ENCODE measurements at regions not wholly inside any gene's neighbourhood (a gene's known extent, or its start where the extent isn't known, plus 50 kb on each side); places are given as distances from the start of the nearest gene placed in this dataset.

GRCh38 chr19:28247243-28247642, 965.7 kb downstream of the UQCRFS1 start:
- no peak for DNase-seq

GRCh38 chr19:28245937-28246336, 967.0 kb downstream of the UQCRFS1 start:
- DNase-seq: no peak

GRCh38 chr19:28244966-28245365, 968.0 kb downstream of the UQCRFS1 start:
- DNase-seq: no peak

- DNase-seq: peak in 1 of 2 donors; percentile 35
Measured at GRCh38 chr19:28242317-28242927, 970.5 kb downstream of the UQCRFS1 start.

- DNase-seq: no peak
Measured at GRCh38 chr19:28239270-28239669, 973.7 kb downstream of the UQCRFS1 start.

GRCh38 chr19:28238270-28238820, 974.6 kb downstream of the UQCRFS1 start:
- no peak for DNase-seq

GRCh38 chr19:28235606-28236125, 977.3 kb downstream of the UQCRFS1 start:
- DNase-seq: no peak

GRCh38 chr19:28234637-28235036, 978.3 kb downstream of the UQCRFS1 start:
- DNase-seq: no peak

GRCh38 chr19:28228854-28229253, 984.1 kb downstream of the UQCRFS1 start:
- DNase-seq: no peak

- DNase-seq: no peak
Measured at GRCh38 chr19:28224441-28224840, 988.5 kb downstream of the UQCRFS1 start.

- DNase-seq: no peak
Measured at GRCh38 chr19:28221736-28222135, 991.2 kb downstream of the UQCRFS1 start.

GRCh38 chr19:28218728-28219127, 994.2 kb downstream of the UQCRFS1 start:
- no peak for DNase-seq

- DNase-seq: no peak
Measured at GRCh38 chr19:28217022-28217421, 995.9 kb downstream of the UQCRFS1 start.

GRCh38 chr19:28213470-28214082, 999.4 kb downstream of the UQCRFS1 start:
- DNase-seq: no peak

- DNase-seq: no peak
Measured at GRCh38 chr19:28210886-28211285, 1002.1 kb downstream of the UQCRFS1 start.

GRCh38 chr19:28208745-28209144, 1004.2 kb downstream of the UQCRFS1 start:
- DNase-seq: no peak

GRCh38 chr19:28207244-28207643, 1005.7 kb downstream of the UQCRFS1 start:
- no peak for DNase-seq

GRCh38 chr19:28201462-28201943, 1011.4 kb downstream of the UQCRFS1 start:
- no peak for DNase-seq

- no peak for DNase-seq
Measured at GRCh38 chr19:28199323-28199722, 1013.6 kb downstream of the UQCRFS1 start.

- DNase-seq: no peak
Measured at GRCh38 chr19:28196961-28197360, 1016.0 kb downstream of the UQCRFS1 start.

GRCh38 chr19:28196101-28196500, 1016.9 kb downstream of the UQCRFS1 start:
- DNase-seq: no peak

- DNase-seq: no peak
Measured at GRCh38 chr19:28185646-28186045, 1027.3 kb downstream of the UQCRFS1 start.

- no peak for DNase-seq
Measured at GRCh38 chr19:28184997-28185396, 1028.0 kb downstream of the UQCRFS1 start.

- DNase-seq: no peak
Measured at GRCh38 chr19:28176193-28176592, 1036.8 kb downstream of the UQCRFS1 start.
